H7 (cell line): ENCODE measurements at regions not wholly inside any gene's neighbourhood (a gene's known extent, or its start where the extent isn't known, plus 50 kb on each side); places are given as distances from the start of the nearest gene placed in this dataset.
A peak's percentile ranks its signal among the peaks of the same experiment; 100 is the strongest.
"Not testable (repeated sequence)": the region's sequence is repeated elsewhere in the genome, so short reads cannot be mapped to it uniquely, and the experiment has no call there.

Experiments used
- DNase-seq: peaks from one replicate; pipeline ENCODE4 v3.0.0; 2012
- H3K27me3 ChIP-seq: 2 replicates; pipeline ENCODE4 v1.6.0; 2011; ENCODE audit warnings: mild to moderate bottlenecking, low read length; ENCODE audit not compliant: control insufficient read depth, insufficient read depth
- H3K36me3 ChIP-seq: replicated peaks from 2 replicates; pipeline ENCODE4 v1.5.1; 2011; ENCODE audit warnings: low read length; ENCODE audit not compliant: control insufficient read depth, insufficient read depth
- H3K4me3 ChIP-seq: 2 replicates; pipeline ENCODE4 v1.5.1; 2011; ENCODE audit warnings: low read depth, mild to moderate bottlenecking, control low read depth, low read length, moderate library complexity; ENCODE audit not compliant: insufficient read depth

- H3K36me3 ChIP-seq, result no peaks in the 10 kb centered on the region
- no peaks in the 10 kb centered on the region for H3K27me3 ChIP-seq
- no peak overlapping the region for H3K4me3 ChIP-seq
- no peak for DNase-seq
Observed at GRCh38 chr3:78313332-78313731, 1273.4 kb downstream of the ROBO2 start.

GRCh38 chr3:78314327-78314726, 1274.4 kb downstream of the ROBO2 start:
- Histone ChIP-seq H3K4me3 (no peak overlapping the region), H3K36me3 (no peaks in the 10 kb centered on the region), H3K27me3 (no peaks in the 10 kb centered on the region)
- DNase-seq, result no peak

GRCh38 chr3:78317774-78318173, 1277.9 kb downstream of the ROBO2 start:
- no peak for DNase-seq
- no peak overlapping the region for H3K4me3 ChIP-seq
- H3K27me3 ChIP-seq, result no peaks in the 10 kb centered on the region; the same call in 1 of the 2 replicates
- no peaks in the 10 kb centered on the region; the same call in 1 of the 2 replicates for H3K36me3 ChIP-seq

- DNase-seq, result peak; percentile 45
Observed at GRCh38 chr3:78322780-78323179, 1282.9 kb downstream of the ROBO2 start.

GRCh38 chr3:78337801-78338211, 1297.9 kb downstream of the ROBO2 start:
- Histone ChIP-seq H3K36me3 (no peaks in the 10 kb centered on the region), H3K4me3 (no peak overlapping the region), H3K27me3 (no peaks in the 10 kb centered on the region)
- no peak for DNase-seq

More at GRCh38 chr3:78322780-78323179, 1282.9 kb downstream of the ROBO2 start:
- H3K4me3 ChIP-seq, result no peak overlapping the region
- no peaks in the 10 kb centered on the region; the same call in 1 of the 2 replicates for H3K36me3 ChIP-seq
- H3K27me3 ChIP-seq, result peaks cover 1% of the 10 kb centered on the region; the same call in 1 of the 2 replicates

GRCh38 chr3:78338405-78338804, 1298.5 kb downstream of the ROBO2 start:
- Histone ChIP-seq H3K36me3 (no peaks in the 10 kb centered on the region), H3K4me3 (no peak overlapping the region), H3K27me3 (no peaks in the 10 kb centered on the region)
- no peak for DNase-seq

GRCh38 chr3:78343221-78343620, 1303.3 kb downstream of the ROBO2 start:
- Histone ChIP-seq H3K36me3 (no peaks in the 10 kb centered on the region), H3K4me3 (no peak overlapping the region), H3K27me3 (no peaks in the 10 kb centered on the region)
- DNase-seq, result no peak

GRCh38 chr3:78344267-78344666, 1304.4 kb downstream of the ROBO2 start:
- not testable (repeated sequence) for H3K27me3 ChIP-seq, H3K4me3 ChIP-seq, DNase-seq, H3K36me3 ChIP-seq

- Histone ChIP-seq H3K4me3 (no peak overlapping the region), H3K27me3 (no peaks in the 10 kb centered on the region), H3K36me3 (no peaks in the 10 kb centered on the region)
- no peak for DNase-seq
Observed at GRCh38 chr3:78344918-78345317, 1305.0 kb downstream of the ROBO2 start.

- H3K4me3 ChIP-seq, result no peak overlapping the region
- no peaks in the 10 kb centered on the region for H3K27me3 ChIP-seq
- DNase-seq, result no peak
- no peaks in the 10 kb centered on the region for H3K36me3 ChIP-seq
Observed at GRCh38 chr3:78347176-78347575, 1307.3 kb downstream of the ROBO2 start.

- Histone ChIP-seq H3K36me3 (no peaks in the 10 kb centered on the region), H3K27me3 (no peaks in the 10 kb centered on the region)
- no peak for DNase-seq
Observed at GRCh38 chr3:78348664-78349063, 1308.8 kb downstream of the ROBO2 start.

GRCh38 chr3:78349571-78349970, 1309.7 kb downstream of the ROBO2 start:
- Histone ChIP-seq H3K27me3 (no peaks in the 10 kb centered on the region), H3K4me3 (no peak overlapping the region), H3K36me3 (no peaks in the 10 kb centered on the region)
- no peak for DNase-seq

More at GRCh38 chr3:78348664-78349063, 1308.8 kb downstream of the ROBO2 start:
- no peak overlapping the region for H3K4me3 ChIP-seq

- Histone ChIP-seq H3K4me3 (no peak overlapping the region), H3K36me3 (no peaks in the 10 kb centered on the region), H3K27me3 (no peaks in the 10 kb centered on the region)
- no peak for DNase-seq
Observed at GRCh38 chr3:78351334-78351733, 1311.4 kb downstream of the ROBO2 start.

GRCh38 chr3:78353231-78353630, 1313.3 kb downstream of the ROBO2 start:
- Histone ChIP-seq H3K4me3 (no peak overlapping the region), H3K27me3 (no peaks in the 10 kb centered on the region), H3K36me3 (no peaks in the 10 kb centered on the region)
- DNase-seq, result no peak

- DNase-seq, result no peak
- Histone ChIP-seq H3K27me3 (no peaks in the 10 kb centered on the region), H3K36me3 (no peaks in the 10 kb centered on the region), H3K4me3 (no peak overlapping the region)
Observed at GRCh38 chr3:78360849-78361248, 1321.0 kb downstream of the ROBO2 start.
